ENCODE measurements at regions not wholly inside any gene's neighbourhood (a gene's known extent, or its start where the extent isn't known, plus 50 kb on each side); places are given as distances from the start of the nearest gene placed in this dataset.

DNA sequence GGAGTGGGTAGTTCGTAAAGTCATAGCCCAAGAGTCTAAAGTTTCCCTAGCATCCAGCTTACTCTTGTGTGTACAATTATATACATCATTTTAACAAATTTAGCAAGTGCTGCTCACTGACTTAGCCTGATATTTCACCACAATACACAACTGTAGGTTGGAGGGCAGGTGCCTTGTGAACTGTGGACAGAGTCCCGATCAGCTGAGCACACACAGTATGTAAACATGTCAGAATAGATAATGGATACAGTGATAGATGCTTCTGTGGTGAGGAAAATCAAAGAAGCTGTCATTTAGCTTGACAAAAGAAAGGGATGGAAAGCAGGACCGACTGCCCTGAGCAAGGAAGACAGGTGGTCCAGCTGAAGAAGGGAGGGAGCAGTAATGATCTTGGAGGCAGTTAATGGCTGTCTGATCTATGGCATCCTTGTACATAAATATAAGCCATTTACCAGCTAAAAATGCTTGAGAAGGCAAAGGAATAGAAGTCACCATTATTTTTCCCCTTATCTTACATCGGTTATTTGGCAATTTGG is 372.8 kb upstream of the UBE2E3 start:
- TF ChIP-seq, protein P1, sequence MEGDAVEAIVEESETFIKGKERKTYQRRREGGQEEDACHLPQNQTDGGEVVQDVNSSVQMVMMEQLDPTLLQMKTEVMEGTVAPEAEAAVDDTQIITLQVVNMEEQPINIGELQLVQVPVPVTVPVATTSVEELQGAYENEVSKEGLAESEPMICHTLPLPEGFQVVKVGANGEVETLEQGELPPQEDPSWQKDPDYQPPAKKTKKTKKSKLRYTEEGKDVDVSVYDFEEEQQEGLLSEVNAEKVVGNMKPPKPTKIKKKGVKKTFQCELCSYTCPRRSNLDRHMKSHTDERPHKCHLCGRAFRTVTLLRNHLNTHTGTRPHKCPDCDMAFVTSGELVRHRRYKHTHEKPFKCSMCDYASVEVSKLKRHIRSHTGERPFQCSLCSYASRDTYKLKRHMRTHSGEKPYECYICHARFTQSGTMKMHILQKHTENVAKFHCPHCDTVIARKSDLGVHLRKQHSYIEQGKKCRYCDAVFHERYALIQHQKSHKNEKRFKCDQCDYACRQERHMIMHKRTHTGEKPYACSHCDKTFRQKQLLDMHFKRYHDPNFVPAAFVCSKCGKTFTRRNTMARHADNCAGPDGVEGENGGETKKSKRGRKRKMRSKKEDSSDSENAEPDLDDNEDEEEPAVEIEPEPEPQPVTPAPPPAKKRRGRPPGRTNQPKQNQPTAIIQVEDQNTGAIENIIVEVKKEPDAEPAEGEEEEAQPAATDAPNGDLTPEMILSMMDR (IDR thresholded peaks at IDR 0.05) = no peak
- TF ChIP-seq POLR2A (IDR thresholded peaks at IDR 0.05) = no peak
- TF ChIP-seq EP300 (IDR thresholded peaks at IDR 0.05) = no peak
